Osteoblast (primary cell): ENCODE measurements at regions not wholly inside any gene's neighbourhood (a gene's known extent, or its start where the extent isn't known, plus 50 kb on each side); places are given as distances from the start of the nearest gene placed in this dataset.
"Not testable (repeated sequence)": the region's sequence is repeated elsewhere in the genome, so short reads cannot be mapped to it uniquely, and the experiment has no call there.

Source experiments
- DNase-seq: peaks from one replicate; pipeline ENCODE4 v3.0.0; 2011; ENCODE audit warnings: low spot score, mixed read lengths; ENCODE audit not compliant: insufficient read length; ENCODE audit errors: missing footprints
- H2AFZ ChIP-seq: 2 replicates; pipeline ENCODE4 v1.6.0; 2011; ENCODE audit warnings: mild to moderate bottlenecking, low read length
- H3K27ac ChIP-seq: 2 replicates; pipeline ENCODE4 v1.5.1; 2011; ENCODE audit warnings: mild to moderate bottlenecking, low read depth, low read length, moderate library complexity
- H3K27me3 ChIP-seq: 2 replicates; pipeline ENCODE4 v1.6.0; 2012; ENCODE audit warnings: mild to moderate bottlenecking, control low read depth, inconsistent platforms, low read length, moderate library complexity; ENCODE audit not compliant: insufficient read depth
- H3K36me3 ChIP-seq: 2 replicates; pipeline ENCODE4 v1.5.1; 2011; ENCODE audit warnings: mild to moderate bottlenecking, low read length, control low read depth, moderate library complexity; ENCODE audit not compliant: insufficient read depth
- H3K4me1 ChIP-seq: 2 replicates; pipeline ENCODE4 v1.5.1; 2011; ENCODE audit warnings: mild to moderate bottlenecking, low read length, control low read depth, moderate library complexity; ENCODE audit not compliant: insufficient read depth
- H3K4me2 ChIP-seq: 2 replicates; pipeline ENCODE4 v1.6.0; 2011; ENCODE audit warnings: mild to moderate bottlenecking, low read length; ENCODE audit not compliant: insufficient read depth
- H3K4me3 ChIP-seq: fragments of 200-600 bp; sonication (generic); 3 replicates; pipeline ENCODE4 v1.5.1; 2012; ENCODE audit warnings: mild to moderate bottlenecking, low read length, inconsistent platforms; ENCODE audit not compliant: insufficient read depth
- H3K79me2 ChIP-seq: 2 replicates; pipeline ENCODE4 v1.6.0; 2012; ENCODE audit warnings: mild to moderate bottlenecking, low read length, control low read depth, inconsistent platforms; ENCODE audit not compliant: insufficient read depth
- H3K9me3 ChIP-seq: 2 replicates; pipeline ENCODE4 v1.5.1; 2011; ENCODE audit warnings: low read depth, low read length, control low read depth
- H4K20me1 ChIP-seq: 2 replicates; pipeline ENCODE4 v1.6.0; 2012; ENCODE audit warnings: mild to moderate bottlenecking, low read length, control low read depth; ENCODE audit not compliant: insufficient read depth
- TF ChIP-seq, protein P1 (sequence below): IDR thresholded peaks from 2 replicates; pipeline ENCODE4 v1.5.1; 2011; ENCODE audit warnings: mild to moderate bottlenecking, low read depth, low read length, moderate library complexity; ENCODE audit errors: extremely low read depth

DNA sequence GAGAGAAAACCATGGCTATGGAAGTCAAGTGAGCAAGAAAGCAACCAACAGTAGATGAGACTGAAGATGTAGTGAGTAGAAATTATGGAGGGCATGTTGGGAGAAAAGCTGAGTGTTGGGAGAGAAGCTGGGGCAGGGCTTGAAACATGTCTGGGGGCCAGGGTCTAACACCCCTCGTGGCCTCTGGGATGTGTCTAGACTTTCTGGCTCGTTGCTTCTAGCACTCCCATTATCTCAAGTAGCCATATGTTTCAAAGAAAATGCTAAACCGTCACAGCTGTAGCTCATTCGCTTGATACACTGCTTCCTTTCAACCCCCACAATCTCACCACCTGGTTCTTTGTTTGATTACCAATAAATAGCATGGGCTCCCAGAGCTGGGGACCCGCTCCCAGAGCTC lies 83.8 kb upstream of the BCHE start:
- Histone ChIP-seq H3K4me3 (no peak overlapping the region), H3K79me2 (no peaks in the 10 kb centered on the region), H2AFZ (no peak overlapping the region), H3K27ac (no peak overlapping the region), H4K20me1 (no peaks in the 10 kb centered on the region), H3K4me1 (no peaks in the 10 kb centered on the region), H3K36me3 (no peaks in the 10 kb centered on the region), H3K9me3 (no peaks in the 10 kb centered on the region), H3K4me2 (no peak overlapping the region), H3K27me3 (no peaks in the 10 kb centered on the region)
- TF ChIP-seq, protein P1, sequence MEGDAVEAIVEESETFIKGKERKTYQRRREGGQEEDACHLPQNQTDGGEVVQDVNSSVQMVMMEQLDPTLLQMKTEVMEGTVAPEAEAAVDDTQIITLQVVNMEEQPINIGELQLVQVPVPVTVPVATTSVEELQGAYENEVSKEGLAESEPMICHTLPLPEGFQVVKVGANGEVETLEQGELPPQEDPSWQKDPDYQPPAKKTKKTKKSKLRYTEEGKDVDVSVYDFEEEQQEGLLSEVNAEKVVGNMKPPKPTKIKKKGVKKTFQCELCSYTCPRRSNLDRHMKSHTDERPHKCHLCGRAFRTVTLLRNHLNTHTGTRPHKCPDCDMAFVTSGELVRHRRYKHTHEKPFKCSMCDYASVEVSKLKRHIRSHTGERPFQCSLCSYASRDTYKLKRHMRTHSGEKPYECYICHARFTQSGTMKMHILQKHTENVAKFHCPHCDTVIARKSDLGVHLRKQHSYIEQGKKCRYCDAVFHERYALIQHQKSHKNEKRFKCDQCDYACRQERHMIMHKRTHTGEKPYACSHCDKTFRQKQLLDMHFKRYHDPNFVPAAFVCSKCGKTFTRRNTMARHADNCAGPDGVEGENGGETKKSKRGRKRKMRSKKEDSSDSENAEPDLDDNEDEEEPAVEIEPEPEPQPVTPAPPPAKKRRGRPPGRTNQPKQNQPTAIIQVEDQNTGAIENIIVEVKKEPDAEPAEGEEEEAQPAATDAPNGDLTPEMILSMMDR = no peak
- no peak for DNase-seq

DNA sequence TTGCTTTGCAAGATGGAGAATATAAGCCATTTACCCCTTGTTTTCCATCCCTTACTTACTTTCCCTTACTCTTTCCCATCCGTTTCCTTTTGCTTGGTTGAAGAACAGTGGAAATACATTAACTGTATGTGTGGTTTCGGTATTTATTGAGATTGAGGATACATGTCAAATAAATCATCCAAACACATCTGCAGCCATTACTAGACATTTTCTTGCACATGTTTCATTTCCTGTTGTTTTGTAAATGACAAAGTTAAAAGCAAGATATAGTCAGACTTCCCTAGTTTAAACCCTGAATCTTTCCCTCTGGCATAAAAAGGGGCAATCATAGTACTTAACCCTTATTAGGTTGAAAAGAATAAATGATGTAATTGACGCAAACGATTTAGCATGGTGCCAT lies 82.1 kb upstream of the BCHE start:
- Histone ChIP-seq H3K9me3 (no peaks in the 10 kb centered on the region), H2AFZ (no peak overlapping the region), H3K4me1 (no peaks in the 10 kb centered on the region), H3K4me3 (no peak overlapping the region), H3K79me2 (no peaks in the 10 kb centered on the region), H3K27ac (no peak overlapping the region), H3K36me3 (no peaks in the 10 kb centered on the region), H4K20me1 (no peaks in the 10 kb centered on the region), H3K4me2 (no peak overlapping the region), H3K27me3 (no peaks in the 10 kb centered on the region)
- TF ChIP-seq, protein P1 = no peak
- DNase-seq = no peak

DNA sequence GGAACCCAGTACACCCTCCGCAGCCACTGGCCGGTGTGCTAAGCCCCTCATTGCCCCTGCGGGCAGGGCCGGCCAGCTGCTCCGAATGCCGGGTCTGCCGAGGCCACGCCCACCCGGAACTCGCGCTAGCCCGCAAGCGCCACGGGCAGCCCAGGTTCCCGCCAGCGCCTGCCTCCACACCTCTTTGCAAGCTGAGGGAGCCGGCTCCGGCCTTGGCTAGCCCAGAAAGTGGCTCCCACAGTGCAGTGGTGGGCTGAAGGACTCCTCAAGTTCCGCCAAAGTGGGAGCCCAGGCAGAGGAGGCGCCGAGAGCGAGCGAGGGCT lies 81.4 kb upstream of the BCHE start:
- Histone ChIP-seq H4K20me1 (no peaks in the 10 kb centered on the region), H2AFZ (no peak overlapping the region), H3K79me2 (no peaks in the 10 kb centered on the region), H3K36me3 (no peaks in the 10 kb centered on the region), H3K4me3 (no peak overlapping the region), H3K9me3 (no peaks in the 10 kb centered on the region), H3K4me2 (no peak overlapping the region), H3K27me3 (no peaks in the 10 kb centered on the region), H3K4me1 (no peaks in the 10 kb centered on the region), H3K27ac (no peak overlapping the region)
- DNase-seq = no peak
- TF ChIP-seq, protein P1 = no peak

DNA sequence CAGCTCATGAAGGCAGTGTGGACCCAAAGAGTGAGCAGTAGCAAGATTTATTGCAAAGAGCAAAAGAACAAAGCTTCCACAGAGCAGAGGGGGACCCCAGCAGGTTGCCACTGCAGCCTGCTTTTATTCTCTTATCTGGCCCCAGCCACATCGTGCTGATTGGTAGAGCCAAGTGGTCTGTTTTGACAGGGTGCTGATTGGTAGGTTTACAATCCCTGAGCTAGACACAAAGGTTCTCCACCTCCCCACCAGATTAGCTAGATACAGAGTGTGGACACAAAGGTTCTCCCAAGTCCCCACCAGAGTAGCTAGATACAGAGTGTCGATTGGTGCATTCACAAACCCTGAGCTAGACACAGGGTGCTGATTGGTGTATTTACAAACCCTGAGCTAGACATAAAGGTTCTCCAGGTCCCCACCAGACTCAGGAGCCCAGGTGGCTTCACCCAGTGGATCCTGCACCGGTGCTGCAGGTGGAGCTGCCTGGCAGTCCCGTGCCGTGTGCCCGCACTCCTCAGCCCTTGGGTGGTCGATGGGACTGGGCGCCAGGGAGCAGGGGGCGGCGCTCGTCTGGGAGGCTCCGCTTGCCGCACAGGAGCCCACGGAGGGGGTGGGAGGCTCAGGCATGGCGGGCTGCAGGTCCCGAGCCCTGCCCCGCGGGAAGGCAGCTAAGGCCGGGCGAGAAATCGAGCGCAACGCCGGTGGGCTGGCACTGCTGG lies 80.9 kb upstream of the BCHE start:
- not testable (repeated sequence) for H3K79me2 ChIP-seq, H3K36me3 ChIP-seq, H3K27ac ChIP-seq, H3K9me3 ChIP-seq, H4K20me1 ChIP-seq, H3K27me3 ChIP-seq, H2AFZ ChIP-seq, H3K4me2 ChIP-seq, DNase-seq, H3K4me1 ChIP-seq, H3K4me3 ChIP-seq

DNA sequence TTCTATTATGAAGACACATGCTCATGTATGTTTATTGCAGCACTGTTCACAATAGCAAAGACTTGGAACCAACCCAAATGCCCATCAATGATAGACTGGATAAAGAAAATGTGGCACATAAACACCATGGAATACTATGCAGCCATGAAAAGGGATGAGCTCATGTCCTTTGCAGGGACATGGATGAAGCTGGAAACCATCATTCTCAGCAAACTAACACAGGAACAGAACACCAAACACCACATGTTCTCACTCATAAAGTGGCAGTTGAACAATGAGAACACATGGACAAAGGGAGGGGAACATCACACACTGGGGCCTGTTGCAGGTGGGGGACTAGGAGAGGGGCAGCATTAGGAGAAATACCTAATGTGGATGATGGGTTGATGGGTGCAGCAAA lies 77.9 kb upstream of the BCHE start:
- not testable (repeated sequence) for H3K4me3 ChIP-seq, H2AFZ ChIP-seq, H3K4me1 ChIP-seq, H3K79me2 ChIP-seq, H3K27ac ChIP-seq, H3K27me3 ChIP-seq, DNase-seq, H4K20me1 ChIP-seq, H3K9me3 ChIP-seq, H3K36me3 ChIP-seq, H3K4me2 ChIP-seq
